ENCODE measurements at regions not wholly inside any gene's neighbourhood (a gene's known extent, or its start where the extent isn't known, plus 50 kb on each side); places are given as distances from the start of the nearest gene placed in this dataset.

DNA sequence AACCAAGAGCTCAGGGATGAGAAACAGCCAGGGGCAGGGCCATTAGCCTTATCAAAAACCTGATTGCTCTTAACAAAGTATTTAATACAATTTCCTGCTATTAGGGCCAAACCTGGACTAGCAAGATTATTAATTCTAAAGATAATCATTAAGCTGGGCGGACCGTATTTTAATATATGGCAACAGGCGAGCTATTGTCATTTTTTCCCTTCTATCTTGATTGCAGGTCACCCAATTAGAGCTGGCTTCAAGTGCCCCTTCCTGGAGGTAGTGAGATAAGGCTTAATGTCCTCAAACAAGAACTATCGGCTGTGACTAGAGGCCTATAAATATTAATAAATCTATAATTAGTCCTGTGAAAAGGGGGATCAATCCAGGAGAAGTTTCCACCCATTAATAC, 66.0 kb upstream of the BLCAP start:
- TF ChIP-seq, protein P1, sequence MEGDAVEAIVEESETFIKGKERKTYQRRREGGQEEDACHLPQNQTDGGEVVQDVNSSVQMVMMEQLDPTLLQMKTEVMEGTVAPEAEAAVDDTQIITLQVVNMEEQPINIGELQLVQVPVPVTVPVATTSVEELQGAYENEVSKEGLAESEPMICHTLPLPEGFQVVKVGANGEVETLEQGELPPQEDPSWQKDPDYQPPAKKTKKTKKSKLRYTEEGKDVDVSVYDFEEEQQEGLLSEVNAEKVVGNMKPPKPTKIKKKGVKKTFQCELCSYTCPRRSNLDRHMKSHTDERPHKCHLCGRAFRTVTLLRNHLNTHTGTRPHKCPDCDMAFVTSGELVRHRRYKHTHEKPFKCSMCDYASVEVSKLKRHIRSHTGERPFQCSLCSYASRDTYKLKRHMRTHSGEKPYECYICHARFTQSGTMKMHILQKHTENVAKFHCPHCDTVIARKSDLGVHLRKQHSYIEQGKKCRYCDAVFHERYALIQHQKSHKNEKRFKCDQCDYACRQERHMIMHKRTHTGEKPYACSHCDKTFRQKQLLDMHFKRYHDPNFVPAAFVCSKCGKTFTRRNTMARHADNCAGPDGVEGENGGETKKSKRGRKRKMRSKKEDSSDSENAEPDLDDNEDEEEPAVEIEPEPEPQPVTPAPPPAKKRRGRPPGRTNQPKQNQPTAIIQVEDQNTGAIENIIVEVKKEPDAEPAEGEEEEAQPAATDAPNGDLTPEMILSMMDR (IDR thresholded peaks at IDR 0.05; ENCODE audit: extremely low read depth, insufficient read depth, missing control alignments), result no peak
- no peak for DNase-seq (ENCODE audit: low spot score)
- in situ Hi-C loops (cut with MboI; ENCODE audit: low pct_unique_long_range_greater_than_20kb, low sequenced_read_pairs, unreplicated experiment), result no loop called here

DNA sequence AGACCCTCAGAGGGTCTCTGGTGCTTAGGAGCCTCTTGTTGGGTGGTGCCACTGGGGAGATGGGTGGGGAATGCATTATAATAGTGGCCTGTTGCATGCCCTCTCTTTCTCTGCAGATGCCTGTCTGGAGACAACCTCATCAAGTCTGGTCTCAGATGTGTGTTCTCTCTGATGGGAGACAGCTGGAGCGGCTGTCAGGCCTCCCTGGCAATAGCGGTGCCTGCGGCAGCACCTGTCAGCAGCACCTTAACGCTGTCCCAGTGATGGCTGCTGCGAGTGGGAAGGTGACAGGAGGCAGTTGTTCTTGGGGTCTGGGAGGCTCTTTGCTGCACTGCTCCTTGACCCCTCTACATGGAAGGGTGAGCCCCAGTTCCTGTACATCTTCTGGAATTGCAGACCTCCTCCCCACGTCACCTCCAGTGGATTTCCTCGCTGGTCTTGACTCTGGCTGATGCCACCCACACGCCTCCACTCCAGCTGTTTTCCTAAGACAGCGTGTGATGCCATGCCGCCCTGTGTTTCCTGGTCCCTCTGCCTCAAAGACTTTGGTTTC, 63.3 kb upstream of the BLCAP start:
- no peak for DNase-seq (ENCODE audit: low spot score)
- in situ Hi-C loops (cut with MboI; ENCODE audit: low pct_unique_long_range_greater_than_20kb, low sequenced_read_pairs, unreplicated experiment), result no loop called here
- TF ChIP-seq, protein P1 (IDR thresholded peaks at IDR 0.05; ENCODE audit: extremely low read depth, insufficient read depth, missing control alignments), result no peak

DNA sequence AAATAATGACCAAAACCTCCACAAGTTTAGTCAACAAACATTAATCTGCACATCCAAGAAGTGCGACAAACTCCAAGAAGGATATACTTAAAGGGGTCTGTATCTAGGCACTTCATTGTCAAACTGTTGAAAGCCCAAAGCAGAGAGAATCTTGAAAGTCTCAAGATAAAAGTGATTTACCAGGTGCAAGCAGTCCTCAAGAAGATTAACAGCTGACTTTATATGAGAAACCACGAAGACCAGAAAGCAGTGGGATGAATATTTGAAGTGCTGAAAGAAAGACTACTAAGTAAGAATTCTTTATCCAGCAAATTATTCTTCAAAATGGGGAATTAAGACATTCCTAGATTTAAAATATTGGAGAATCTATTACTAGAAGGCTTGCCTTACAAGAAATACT, 58.4 kb upstream of the BLCAP start:
- TF ChIP-seq, protein P1 (IDR thresholded peaks at IDR 0.05; ENCODE audit: extremely low read depth, insufficient read depth, missing control alignments), result no peak

DNA sequence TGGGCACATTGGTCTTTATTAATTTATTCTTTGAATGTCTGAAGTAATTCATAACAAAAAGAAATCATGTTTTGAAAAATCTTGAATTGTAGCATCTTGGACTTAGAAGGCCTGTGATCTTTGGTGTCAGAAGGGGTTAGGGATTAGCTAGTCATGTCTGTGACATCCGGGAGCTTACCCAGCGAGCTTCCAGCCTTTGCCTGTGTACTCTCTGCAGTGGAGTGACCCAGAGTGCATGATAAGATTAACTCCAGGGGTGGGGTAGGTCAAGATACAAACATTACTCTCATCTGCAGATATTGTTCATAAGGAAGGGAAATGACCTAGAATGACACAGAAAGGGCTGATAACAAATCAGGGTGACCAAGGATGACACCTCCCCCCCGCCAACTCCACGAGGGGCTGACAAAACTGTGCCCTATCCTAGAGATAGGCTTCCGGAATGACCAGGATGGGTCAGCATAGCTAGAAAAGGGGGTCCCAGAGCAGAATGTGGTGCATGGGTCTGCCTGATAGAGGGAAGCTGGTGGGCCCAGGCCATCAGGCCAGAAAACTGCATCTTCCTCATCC, 56.6 kb upstream of the BLCAP start:
- in situ Hi-C loops (cut with MboI; ENCODE audit: low pct_unique_long_range_greater_than_20kb, low sequenced_read_pairs, unreplicated experiment), result no loop called here
- DNase-seq (ENCODE audit: low spot score), result no peak

More for the DNA sequence above, 58.4 kb upstream of the BLCAP start:
- in situ Hi-C loops (cut with MboI; ENCODE audit: low pct_unique_long_range_greater_than_20kb, low sequenced_read_pairs, unreplicated experiment), result no loop called here
- DNase-seq (ENCODE audit: low spot score), result no peak

DNA sequence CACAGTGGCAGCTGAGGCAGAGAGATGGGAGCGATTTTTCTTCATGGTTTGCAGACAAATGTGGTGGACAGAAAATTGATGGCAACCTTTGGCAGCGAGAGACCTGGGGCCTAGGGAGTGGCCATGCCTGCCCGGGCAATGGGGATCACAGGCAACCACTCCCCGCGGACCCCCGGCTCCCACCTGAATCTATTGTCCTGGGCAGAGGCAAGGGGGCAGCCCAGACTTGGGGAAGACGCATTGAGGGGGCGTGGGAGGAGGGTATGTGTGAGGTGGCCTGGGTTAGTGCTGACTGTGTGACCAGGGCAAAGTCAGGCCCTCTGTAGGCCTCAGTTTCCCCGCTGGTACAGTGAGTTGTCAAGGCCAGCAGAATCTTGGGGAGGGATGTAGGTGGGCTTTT, 53.6 kb upstream of the BLCAP start:
- no peak for DNase-seq (ENCODE audit: low spot score)
- TF ChIP-seq, protein P1 (IDR thresholded peaks at IDR 0.05; ENCODE audit: extremely low read depth, insufficient read depth, missing control alignments), result no peak
- in situ Hi-C loops (cut with MboI; ENCODE audit: low pct_unique_long_range_greater_than_20kb, low sequenced_read_pairs, unreplicated experiment), result no loop called here

More for the DNA sequence above, 56.6 kb upstream of the BLCAP start:
- TF ChIP-seq, protein P1 (IDR thresholded peaks at IDR 0.05; ENCODE audit: extremely low read depth, insufficient read depth, missing control alignments), result no peak

DNA sequence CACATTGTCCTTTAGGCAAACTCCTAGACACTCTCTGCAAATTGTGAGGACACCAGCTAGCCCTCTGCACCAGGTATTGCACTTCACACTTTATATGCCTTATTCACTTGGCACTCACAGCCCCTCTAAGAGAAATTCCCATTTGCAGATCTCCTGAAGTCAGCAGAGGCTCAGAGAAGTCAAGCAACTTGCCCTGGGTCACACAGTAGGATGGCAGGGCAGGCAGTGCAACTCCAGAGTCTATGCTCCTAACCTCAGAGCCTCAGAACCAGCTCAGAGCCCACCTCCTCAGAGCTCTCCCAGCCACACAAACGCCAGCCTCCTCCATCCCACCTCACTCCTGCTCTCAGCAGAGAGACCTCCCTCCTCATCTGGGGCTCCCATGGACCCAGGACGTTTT, 52.4 kb upstream of the BLCAP start:
- in situ Hi-C loops (cut with MboI; ENCODE audit: low pct_unique_long_range_greater_than_20kb, low sequenced_read_pairs, unreplicated experiment), result no loop called here
- no peak for DNase-seq (ENCODE audit: low spot score)
- TF ChIP-seq, protein P1 (IDR thresholded peaks at IDR 0.05; ENCODE audit: extremely low read depth, insufficient read depth, missing control alignments), result no peak
